T1000 (cell line): ENCODE measurements at regions not wholly inside any gene's neighbourhood (a gene's known extent, or its start where the extent isn't known, plus 50 kb on each side); places are given as distances from the start of the nearest gene placed in this dataset.

ENCODE experiments used
- DNase-seq: peaks from one replicate; lab custom pipeline; 2025; ENCODE audit warnings: mixed read lengths; lab: John Stamatoyannopoulos, UW

DNA sequence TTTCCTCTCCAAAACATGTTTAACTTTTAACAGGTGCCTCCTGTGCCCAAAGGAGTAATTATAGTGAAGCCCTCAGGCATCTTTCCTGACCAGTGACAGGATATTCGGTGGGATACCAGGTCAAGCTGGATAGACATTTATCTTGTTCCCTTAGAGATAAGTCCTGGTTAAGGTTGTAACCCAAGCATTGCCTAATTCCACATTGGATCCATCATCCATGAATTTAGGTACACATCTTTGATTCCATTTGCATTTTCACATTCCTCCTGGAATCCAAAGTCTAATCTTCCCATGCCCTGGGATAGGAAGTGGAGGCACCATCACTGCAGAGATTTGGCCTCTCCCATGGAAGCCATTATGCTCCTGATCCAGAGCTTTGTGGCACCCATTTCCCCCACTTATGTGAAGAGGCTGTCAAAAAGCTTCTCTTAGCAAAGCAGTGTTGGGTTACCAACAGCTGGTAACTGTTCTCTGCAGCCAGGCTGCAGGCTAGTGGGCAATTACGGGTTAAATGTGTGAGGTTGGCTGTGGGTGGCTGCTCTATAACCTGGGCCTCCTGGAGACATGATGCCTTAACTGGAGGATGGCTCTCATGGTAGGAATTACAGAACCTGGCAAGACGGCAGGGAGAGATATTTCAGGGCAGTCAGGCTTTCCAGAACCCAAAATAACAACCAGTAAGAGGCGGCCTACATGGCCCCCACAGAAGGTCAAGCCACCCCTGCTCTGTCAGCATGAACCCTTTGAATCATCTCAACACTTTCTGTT lies 96.9 kb upstream of the VGLL2 start:
- DNase-seq: no peak

DNA sequence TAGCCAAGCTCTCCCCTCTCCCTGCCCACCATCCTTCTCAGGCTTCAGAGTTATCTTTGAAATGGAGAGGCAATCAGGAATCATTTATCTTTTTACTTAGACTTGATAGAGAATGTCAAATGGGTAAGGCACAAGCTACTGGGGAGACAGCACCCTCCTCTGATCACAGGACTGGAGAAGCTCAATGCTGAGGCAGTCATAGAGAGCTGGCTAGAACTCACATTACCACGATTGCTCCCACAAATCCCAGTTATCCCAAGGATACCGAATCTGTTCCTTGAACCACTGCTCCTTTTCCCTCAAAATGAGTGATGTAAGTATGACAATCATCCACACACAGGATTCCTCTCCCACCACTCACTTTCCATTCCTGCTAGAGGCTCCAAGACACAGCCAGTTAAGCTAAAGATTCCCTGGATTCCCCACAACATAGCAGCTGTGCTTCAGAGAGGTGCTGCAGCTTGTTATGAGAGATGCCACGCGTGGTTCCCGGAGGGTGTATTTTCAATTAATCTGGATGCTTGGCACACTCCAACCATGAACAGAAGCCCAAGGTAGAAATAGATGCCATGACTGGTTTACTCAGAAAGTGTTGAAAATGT lies 96.2 kb upstream of the VGLL2 start:
- DNase-seq: no peak

DNA sequence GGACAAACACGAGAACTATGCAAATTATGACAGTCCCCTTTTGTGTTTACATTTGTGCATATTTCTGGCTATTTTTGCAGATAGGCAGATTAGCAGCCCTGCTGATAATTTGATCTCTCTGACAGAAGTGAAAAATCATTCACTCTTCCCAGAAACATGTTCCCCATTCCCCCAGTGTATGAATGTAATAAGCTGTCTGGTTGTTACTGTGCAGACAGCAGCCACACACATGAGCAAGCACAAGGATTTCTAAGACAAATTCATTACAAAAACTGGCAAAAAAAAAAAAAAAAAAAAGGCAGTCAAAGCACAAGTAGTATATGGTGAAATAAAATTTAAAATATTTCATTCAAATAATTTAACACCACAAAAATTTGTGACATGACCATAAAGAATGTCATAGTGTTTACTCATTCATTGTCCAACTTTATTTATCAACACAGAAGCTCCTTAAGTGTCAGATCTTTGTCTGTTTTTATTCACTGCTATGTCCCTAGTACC lies 95.5 kb upstream of the VGLL2 start:
- no peak for DNase-seq

DNA sequence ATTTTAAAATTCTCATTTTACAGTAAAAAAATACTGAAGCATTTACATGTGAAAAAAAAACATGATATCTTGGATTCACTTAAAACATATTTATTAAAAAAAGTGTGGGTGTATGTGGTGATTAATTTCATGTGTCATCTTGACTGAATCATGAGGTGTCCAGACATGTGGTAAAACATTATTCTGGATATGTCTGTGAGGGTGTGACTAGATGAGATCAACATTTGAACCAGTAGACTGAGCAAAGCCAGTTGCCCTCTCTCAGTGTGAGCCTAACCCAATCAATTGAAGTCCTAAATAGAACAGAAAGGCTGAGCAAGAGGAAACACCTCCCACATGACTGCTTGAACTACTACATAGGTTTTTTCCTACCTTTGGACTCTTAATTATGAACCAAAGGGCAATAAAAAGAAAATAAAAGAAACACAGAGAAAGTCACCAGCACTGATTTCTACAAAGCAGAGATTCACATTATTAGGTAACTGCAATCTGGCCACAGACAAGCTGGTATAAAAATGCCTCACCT lies 90.5 kb upstream of the VGLL2 start:
- DNase-seq: no peak

DNA sequence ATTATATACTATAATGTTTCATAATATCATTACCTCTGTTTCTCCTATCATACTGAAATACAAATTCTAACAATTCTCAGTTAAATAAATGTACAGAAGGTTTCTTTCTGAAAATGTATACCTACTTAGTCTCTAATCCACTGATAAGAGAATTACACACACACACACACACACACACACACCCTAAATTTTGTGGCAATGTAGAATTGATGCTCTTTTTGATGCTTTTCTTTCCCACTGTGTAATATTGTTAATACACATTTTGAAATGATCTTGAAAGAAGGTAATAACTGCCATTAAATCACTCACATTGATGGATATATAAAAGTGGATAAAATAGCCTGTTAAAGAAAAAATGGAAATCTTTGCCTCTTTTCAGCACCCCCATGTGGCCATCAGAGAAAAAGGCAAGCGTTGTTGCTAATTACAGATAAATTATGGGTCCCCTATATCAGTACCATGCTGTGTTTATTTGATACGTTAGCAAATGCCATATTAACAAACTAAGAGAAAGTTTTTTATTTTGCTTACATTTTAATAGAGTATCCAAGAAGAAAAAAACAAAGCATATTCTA lies 76.6 kb upstream of the VGLL2 start:
- no peak for DNase-seq

DNA sequence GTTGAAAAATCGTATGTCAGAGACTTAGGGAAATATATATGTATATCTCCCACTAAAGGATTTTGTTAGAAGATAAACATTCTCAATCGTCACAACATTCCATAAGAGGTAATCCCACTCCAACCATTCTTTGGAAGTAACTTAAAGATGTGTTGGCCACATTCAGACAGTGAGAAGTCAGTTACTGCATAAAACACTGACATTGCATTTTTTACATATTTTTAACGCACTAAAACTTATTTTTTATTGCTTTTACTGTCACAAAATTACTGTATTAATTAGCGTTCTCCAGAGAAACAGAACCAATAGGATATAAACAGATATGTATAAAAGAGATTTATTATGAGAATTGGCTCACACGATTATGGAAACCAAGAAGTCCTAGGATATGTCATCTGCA lies 74.3 kb upstream of the VGLL2 start:
- no peak for DNase-seq

DNA sequence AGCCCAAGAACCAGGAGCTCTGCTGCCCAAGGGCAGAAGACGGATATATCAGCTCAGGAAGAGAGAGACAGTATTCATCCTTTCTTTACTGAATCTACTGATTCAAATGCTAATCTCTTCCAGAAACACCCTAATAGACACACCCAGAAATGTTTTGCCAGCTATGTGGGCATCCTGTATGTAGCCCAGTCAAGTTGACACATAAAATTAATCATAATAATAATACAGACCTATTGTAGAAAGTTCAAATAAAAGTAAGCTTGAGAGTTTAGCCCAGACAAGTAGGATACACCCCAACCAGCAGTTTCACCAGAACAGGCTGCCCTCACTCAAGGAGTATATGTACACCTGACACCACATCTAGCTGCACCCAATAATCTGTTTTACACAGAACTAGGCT lies 73.9 kb upstream of the VGLL2 start:
- DNase-seq: no peak

DNA sequence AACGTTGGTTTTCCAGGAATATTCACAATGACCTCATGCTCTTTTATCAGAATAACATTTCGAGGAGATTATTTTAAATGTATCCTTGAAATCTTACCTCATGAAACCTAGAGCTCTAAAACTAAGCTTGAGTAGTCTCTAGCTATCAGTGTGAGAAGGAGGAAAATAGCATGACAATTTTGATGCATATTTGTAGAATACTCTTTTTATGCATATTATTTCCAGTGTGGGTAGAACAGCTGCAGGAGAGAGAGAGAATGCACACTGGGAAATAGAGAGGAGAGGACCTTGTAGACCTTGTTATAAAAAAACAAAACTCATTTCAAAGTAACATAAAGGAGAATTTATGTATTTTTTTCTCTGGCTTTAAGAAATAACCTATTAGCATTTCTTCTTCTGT lies 71.1 kb upstream of the VGLL2 start:
- no peak for DNase-seq

DNA sequence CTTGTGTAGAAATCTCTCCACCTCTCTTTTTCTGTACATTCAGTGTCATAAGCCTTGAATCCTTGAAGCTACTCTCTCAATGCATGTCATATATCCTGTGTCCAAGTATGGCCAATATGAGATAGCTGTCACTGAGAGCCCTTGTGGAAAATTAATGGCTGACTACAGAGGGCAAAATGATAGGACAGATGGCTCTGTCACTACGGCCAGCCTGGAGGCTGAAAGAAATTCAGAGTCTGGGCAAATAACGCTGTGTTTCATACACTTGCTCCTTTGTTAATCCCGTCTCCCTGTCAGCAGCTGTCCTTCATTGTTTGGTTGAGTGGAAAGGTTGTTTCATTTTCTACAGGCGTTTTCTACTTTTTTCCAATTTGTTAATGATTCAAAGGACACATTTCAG lies 70.4 kb upstream of the VGLL2 start:
- DNase-seq: no peak

DNA sequence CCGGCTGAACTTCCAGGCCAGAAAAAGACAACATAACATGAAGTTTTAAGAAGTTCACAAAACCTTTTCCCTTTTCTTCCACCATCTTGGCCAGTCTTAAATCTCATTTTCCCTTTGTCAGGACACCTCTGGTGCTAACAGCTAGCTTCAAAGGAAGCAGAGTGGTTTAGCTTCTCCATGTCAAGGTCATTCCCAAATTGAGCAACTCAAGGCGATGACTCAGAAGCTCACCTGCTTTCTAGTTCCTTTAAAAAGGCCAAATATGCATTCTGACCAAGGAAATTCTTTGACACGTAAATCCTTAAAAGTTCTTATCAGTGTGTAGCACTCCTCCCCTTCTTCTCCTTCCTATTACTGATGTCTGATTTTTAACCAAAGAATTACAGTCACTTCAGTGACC lies 69.6 kb upstream of the VGLL2 start:
- no peak for DNase-seq

DNA sequence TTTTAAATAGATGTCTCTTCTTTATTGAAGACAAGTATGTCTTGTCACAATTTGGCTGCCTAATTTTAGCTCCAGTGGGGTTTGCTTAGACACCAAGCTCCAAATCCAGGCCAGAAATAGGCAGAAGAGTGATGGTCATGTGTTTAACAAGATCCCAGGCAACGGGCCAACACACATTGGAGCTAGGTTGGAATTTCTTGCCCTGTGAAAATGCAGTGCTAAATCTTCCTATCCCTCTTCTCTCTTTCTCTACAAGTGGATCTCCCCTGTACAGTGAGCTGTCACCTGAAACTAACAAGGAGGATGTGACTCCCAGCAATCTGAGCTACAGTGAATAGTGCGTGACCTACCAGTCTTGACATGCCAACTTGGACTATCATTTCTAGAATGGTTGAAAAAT lies 65.3 kb upstream of the VGLL2 start:
- DNase-seq: no peak

DNA sequence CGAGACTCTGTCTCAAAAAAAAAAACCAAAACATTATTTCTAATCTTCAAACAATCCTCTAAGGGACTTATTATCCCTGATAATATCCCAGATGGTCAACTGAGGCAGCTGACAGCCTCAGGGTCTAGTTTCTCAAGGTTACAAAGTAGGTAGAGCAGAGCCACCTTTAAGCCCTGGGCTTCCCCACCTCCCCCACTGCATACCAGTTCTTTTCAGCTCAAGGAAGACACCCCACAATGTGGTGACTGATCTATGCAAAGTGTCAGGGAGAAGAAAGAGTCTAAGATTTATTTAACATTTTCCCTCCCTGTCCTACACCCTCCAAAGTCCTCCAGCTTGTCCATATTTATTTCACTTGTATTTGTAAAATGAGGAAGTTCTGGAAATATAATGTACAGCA lies 60.5 kb upstream of the VGLL2 start:
- DNase-seq: no peak

DNA sequence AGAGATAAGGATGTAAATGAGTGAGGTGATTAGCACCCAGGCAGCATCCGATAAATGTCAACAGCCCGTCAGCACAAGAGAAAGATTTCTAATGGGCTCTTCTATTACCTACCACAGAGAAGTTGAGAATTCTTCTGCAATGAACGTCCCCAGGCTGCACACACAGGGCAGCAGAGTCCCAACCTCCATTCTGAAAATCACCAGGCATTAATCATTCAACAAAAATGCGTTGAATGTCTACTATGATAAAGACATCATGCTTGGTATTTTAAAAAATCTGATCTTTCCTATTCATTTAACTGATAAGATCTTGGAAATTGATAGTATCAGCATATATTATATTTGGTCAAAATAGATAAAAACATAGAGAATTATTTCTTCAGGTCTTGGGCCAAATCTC lies 59.5 kb upstream of the VGLL2 start:
- DNase-seq: no peak

DNA sequence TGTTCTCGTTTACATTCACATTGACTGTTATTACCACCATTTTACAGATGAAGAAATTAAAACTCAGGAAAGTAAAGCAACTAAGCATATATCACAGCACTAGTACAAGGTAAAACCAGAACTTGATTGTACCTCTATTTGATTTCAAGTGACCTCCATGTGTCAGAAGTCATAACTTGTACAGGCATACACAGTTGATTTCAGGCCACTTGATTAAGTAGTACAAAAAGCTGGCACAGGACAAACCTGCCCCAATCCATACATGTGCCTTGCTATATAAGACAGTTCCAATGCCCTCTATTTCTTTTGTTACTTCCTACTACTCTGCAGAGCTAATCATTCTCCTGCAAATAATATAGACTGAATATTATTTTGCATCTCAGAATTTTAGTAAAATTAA lies 58.8 kb upstream of the VGLL2 start:
- no peak for DNase-seq

DNA sequence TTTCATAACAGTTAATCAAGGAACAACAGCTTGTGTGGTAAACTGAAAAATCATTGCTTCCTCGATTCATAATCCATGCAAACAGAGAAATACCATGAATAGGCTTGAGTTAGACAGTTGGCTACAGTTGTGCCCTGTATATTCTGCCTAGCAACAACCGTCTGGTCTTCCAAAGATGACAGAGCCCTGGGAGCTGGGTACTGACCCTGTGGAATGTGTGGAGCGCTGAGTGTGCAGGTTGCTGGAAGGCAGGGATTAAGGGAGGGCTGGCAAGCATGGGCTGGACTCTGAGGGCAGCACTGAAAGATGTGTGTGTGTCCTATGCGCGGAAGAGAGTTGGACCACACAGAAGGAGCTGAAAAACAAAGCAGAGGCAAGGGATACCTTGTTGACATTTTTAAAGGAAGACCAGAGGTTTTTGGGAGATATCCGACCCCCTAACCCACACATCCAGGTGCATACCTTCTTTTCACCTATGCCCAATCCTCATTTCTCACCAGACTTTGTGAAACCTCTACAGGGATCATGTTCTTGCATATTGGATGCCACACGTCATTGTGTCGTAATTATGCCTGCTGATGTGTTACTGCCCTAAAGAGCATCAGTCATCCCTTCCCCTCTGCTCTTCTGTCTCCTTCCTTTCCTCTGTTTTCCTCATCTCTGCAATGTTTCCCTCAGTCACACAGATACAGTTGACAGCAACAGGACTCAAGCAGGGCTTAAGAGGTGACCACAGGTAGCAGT lies 58.2 kb upstream of the VGLL2 start:
- DNase-seq: peak; percentile 33

DNA sequence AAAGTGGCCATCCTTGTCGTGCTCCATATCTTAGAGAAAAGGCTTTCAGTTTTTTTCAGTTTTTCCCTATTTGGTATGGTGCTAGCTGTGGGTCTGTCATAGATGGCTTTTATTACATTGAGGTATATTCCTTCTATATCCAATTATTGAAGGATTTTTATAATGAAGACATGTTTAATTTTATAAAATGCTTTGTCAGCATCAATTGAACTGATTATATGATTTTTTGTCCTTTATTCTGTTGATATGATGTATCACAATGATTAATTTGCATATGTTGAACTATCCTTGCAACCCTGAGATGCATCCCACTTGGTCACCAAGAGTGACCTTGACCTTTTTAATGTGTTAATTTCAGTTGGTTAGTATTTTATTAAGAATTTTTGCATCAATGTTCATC lies 55.1 kb upstream of the VGLL2 start:
- no peak for DNase-seq

DNA sequence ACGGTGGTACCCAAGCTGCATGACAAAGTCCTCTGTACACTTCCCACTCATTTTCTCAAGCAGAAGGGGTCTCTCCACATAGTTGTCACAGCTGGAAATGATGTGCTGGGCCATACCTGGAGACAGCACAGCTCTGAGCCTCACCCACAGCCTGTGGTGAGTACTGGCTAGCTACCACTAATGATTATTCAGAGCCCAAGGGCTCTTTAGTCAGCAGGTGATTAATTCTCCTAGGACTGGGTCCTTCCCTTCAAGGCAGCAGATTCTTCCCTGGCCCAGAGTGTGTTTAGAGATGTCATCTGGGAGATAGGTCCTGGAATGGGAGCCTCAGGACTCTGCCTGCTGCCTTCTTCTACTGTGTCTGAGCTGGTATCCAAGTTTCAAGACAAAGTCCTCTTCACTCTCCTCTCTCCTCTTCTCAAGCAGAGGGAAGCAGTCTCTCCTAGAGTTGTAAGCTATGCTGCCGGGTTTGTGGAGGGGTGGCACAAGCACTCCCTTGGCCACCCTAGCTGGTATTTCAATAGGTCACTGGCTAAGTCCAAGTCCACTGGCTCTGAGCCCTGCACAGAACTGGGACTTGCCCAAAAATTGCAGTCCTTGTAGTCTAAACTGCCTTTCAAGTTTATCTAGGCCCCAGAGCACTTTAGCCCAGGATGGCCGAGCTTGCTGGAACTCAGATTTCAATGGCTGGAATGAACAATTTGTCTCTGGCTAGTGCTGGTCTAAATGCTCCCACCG lies 49.8 kb upstream of the VGLL2 start:
- DNase-seq: no peak
